HEK293T (cell line): ENCODE measurements at regions not wholly inside any gene's neighbourhood (a gene's known extent, or its start where the extent isn't known, plus 50 kb on each side); places are given as distances from the start of the nearest gene placed in this dataset.

Experiments
- BHLHE40 ChIP-seq: fragments of 450-650 bp; IDR thresholded peaks from 2 replicates; pipeline ENCODE4 v1.6.1; 2016; ENCODE audit warnings: mild to moderate bottlenecking, moderate library complexity, borderline replicate concordance
- CTBP1 ChIP-seq: fragments of 450-650 bp; IDR thresholded peaks from 2 replicates; pipeline ENCODE4 v1.6.1; 2016; ENCODE audit warnings: borderline replicate concordance
- ELF4 ChIP-seq: fragments of 450-650 bp; IDR thresholded peaks from 2 replicates; pipeline ENCODE4 v1.6.1; 2017; ENCODE audit warnings: antibody characterized with exemption
- FOXA1 ChIP-seq: fragments of 450-650 bp; IDR thresholded peaks from 2 replicates; pipeline ENCODE4 v1.6.1; 2016; ENCODE audit warnings: mild to moderate bottlenecking
- FOXM1 ChIP-seq: fragments of 450-650 bp; IDR thresholded peaks from 2 replicates; pipeline ENCODE4 v1.6.1; 2017; ENCODE audit warnings: mild to moderate bottlenecking, borderline replicate concordance
- HDGF ChIP-seq: fragments of 450-650 bp; IDR thresholded peaks from 2 replicates; pipeline ENCODE4 v1.6.1; 2017; ENCODE audit warnings: antibody characterized with exemption, borderline replicate concordance
- L3MBTL2 ChIP-seq: fragments of 450-650 bp; conservative IDR thresholded peaks from 2 replicates; pipeline ENCODE4 v1.6.1; 2016; ENCODE audit warnings: mild to moderate bottlenecking
- LEF1 ChIP-seq: fragments of 450-650 bp; IDR thresholded peaks from 2 replicates; pipeline ENCODE4 v1.6.1; 2017; ENCODE audit warnings: mild to moderate bottlenecking, borderline replicate concordance
- NFRKB ChIP-seq: fragments of 450-650 bp; IDR thresholded peaks from 2 replicates; pipeline ENCODE4 v1.6.1; 2016; ENCODE audit warnings: mild to moderate bottlenecking, moderate library complexity
- SP1 ChIP-seq: fragments of 450-650 bp; IDR thresholded peaks from 2 replicates; pipeline ENCODE4 v1.6.1; 2017
- SUZ12 ChIP-seq: fragments of 450-650 bp; IDR thresholded peaks from 2 replicates; pipeline ENCODE4 v1.6.1; 2016; ENCODE audit warnings: mild to moderate bottlenecking
- TARDBP ChIP-seq: fragments of 450-650 bp; IDR thresholded peaks from 2 replicates; pipeline ENCODE4 v1.6.1; 2016
- ZNF384 ChIP-seq: fragments of 450-650 bp; IDR thresholded peaks from 2 replicates; pipeline ENCODE4 v1.6.1; 2016
- TF ChIP-seq, protein P1 (sequence below): fragments of 450-650 bp; IDR thresholded peaks from 2 replicates; pipeline ENCODE4 v1.6.1; 2016

GRCh38 chr4:181520790-181521189 is 722.4 kb upstream of the TENM3 start:
- TF ChIP-seq FOXM1 = no peak
- no peak for TF ChIP-seq HDGF
- no peak for TF ChIP-seq SP1
- TF ChIP-seq NFRKB = no peak
- no peak for TF ChIP-seq ZNF384
- no peak for TF ChIP-seq SUZ12
- TF ChIP-seq CTBP1 = no peak
- no peak for TF ChIP-seq FOXA1
- no peak for TF ChIP-seq LEF1
- no peak for TF ChIP-seq BHLHE40
- TF ChIP-seq, protein P1, sequence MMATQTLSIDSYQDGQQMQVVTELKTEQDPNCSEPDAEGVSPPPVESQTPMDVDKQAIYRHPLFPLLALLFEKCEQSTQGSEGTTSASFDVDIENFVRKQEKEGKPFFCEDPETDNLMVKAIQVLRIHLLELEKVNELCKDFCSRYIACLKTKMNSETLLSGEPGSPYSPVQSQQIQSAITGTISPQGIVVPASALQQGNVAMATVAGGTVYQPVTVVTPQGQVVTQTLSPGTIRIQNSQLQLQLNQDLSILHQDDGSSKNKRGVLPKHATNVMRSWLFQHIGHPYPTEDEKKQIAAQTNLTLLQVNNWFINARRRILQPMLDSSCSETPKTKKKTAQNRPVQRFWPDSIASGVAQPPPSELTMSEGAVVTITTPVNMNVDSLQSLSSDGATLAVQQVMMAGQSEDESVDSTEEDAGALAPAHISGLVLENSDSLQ = no peak
- no peak for TF ChIP-seq ELF4
- no peak for TF ChIP-seq L3MBTL2
- no peak for TF ChIP-seq TARDBP
